Myocyte (in vitro differentiated cells): ENCODE measurements at regions not wholly inside any gene's neighbourhood (a gene's known extent, or its start where the extent isn't known, plus 50 kb on each side); places are given as distances from the start of the nearest gene placed in this dataset.

ENCODE experiments used
- DNase-seq: peaks from one replicate; pipeline ENCODE4 v3.0.0-alpha.2; 2012; ENCODE audit warnings: low read depth

DNA sequence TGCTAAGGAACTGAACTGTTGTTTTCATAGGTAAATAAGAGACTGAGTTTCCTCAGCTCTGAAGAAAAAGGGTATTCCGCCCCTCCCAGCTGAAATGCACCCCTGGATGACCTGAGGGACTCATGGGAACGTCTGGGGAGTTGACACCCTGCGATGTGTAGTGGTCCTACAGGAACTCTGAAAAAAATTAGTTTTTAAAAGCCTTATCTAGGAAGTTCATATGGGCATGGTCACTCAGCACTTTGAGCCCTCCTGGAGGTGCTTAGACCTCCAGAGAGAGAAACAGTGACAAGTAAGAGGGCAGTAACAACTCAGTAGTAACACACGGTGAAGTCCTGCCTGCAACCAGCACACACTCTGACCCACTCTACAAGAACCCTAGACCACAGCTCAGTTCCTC lies 91.2 kb upstream of the CNOT2 start:
- DNase-seq: no peak

DNA sequence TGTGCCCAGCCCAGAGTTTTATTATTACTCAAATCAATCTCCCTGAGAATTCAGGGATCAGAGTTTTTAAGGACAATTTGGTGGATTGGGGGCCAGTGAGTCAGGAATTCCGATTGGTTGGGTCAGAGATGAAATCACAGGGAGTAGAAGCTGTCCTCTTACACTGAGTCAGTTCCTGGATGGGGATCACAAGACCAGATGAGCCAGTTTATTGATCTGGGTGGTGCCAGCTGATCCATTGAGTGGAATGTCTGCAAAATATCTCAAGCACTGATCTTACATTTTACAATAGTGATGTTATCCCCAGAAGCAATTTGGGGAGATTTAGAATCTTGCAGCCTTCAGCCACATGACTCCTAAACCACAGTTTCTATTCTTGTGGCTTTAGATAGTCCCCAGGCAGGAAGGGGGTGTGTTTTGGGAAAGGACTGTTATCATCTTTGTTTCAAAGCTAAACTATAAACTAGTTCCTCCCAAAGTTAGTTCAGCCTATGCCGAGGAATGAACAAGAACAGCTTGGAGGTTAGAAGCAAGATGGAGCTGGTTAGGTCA lies 89.1 kb upstream of the CNOT2 start:
- DNase-seq: no peak

DNA sequence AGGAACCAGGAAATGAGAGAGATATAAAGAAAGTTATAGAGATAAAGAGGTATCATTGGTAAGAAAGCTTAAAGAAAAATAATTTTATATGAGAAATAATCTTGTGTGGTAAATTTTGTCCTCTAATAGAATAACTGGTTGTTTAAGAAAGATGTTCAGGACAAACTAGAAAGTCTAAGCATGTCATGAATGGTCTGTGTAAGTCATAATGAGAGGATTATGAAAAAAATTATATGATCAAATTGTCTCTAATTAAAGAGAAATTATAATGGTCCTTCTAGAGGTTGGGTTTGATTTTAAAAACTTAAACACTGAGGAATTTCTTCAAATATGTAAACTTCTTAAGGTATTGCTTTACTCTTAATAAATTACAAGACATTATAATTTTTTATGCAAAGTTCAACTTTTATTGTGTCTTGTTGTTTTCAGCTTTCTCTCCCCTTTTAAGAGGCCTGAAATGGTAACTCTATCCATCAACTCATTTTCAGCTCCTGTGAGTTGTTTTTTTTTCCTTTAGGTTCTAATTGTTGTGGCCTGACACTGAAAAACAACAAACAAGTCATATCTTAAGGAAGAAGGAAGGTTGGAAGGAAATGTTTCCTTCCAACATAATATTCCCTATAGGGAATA lies 88.2 kb upstream of the CNOT2 start:
- DNase-seq: no peak

DNA sequence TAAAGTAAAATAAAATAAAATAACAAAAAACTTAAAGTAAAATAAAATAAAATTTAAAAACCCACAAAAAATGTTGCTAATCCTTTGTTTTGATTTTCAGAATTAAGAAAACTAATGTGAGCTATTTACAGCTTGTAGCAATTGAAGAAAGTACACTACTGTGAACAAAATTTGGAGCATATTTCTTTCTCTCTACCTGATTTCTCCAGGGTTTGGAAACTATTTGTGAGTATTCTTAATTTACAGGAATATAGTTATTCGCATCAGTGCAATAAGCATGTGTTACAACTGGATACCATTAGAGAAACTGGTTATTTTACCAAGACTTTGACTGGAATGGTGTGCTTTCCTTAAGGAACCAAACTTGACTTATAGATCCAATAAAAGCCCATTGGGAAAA lies 86.1 kb upstream of the CNOT2 start:
- no peak for DNase-seq

DNA sequence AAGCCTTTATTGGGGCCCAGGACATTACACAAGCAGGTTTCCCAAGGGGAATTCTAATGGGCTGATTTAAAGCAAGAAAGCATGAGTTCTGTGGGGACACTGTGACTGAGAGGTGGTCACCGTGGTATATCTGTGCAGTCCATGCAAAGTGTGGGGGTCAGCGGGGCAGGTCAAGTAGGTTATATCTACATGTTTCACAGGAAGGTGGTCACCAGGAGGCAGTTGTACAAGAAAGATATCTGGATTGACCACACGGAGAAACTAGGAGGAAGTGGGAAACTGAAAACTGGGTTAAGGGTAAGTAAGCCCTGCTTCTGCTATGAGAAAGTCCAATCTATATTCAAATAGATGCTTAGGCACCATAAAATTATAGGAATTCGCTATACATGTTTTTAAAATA lies 77.8 kb upstream of the CNOT2 start:
- no peak for DNase-seq

DNA sequence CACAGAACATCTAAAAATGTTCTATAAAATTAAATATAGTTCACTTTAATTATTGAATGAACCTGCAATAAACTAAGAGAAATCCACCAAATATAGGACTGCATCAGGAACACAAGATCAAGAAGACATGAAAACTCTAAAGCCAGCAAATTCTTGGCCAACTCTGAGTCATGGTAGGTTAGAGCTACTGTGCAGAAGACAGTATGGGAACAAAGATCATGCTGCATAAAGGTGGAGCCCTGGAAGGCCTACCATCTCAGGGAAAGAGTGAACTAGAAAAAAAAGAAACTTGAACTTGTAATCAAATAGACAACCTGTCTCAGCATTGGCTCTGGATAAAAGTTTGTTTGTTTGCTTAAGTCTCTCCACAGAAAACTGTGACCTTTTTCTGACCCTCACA lies 66.9 kb upstream of the CNOT2 start:
- DNase-seq: no peak

- DNase-seq: no peak
These were observed 65.6 kb upstream of the CNOT2 start for GRCh38 chr12:70177631-70178030.

GRCh38 chr12:70178038-70178437 lies 65.2 kb upstream of the CNOT2 start:
- DNase-seq: peak; percentile 16

DNA sequence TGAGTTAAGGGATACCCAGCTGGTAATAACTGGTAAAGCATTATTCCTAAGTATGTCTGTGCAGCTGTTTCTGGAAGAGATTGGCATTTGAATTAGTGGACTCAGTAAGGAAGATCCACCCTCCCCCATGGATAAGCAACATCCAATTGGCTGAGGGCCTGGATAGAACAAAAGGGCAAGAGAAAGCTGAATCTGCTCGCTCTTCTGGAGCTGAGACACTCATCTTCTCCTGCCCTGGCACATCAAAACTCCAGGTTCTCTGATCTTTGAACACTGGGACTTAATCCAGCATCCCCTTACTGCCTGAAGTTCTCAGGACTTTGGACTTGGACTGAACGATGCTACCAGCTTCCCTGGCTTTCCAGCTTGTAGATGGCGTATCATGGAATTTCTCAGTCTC lies 63.1 kb upstream of the CNOT2 start:
- peak; percentile 76 for DNase-seq

GRCh38 chr12:70185301-70185700 lies 57.9 kb upstream of the CNOT2 start:
- DNase-seq: no peak

DNA sequence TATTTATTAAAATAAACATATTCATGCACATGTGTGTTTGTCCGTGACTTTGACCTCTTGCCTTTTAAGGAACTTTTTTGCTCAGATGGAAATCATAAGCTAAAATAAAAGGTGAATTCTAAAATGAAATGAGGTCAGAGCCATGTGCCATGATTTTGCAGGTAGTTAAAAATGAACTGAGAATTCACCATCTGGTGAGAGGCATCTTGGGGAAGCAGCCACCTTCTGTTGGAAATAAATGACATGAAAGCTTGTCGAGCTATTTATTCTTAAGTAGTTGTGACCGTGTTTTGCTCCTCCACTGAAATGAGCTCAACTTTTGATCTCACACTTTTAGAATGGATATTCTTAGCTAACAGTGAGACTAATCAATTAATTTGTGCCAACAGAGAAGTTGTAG lies 56.8 kb upstream of the CNOT2 start:
- no peak for DNase-seq

DNA sequence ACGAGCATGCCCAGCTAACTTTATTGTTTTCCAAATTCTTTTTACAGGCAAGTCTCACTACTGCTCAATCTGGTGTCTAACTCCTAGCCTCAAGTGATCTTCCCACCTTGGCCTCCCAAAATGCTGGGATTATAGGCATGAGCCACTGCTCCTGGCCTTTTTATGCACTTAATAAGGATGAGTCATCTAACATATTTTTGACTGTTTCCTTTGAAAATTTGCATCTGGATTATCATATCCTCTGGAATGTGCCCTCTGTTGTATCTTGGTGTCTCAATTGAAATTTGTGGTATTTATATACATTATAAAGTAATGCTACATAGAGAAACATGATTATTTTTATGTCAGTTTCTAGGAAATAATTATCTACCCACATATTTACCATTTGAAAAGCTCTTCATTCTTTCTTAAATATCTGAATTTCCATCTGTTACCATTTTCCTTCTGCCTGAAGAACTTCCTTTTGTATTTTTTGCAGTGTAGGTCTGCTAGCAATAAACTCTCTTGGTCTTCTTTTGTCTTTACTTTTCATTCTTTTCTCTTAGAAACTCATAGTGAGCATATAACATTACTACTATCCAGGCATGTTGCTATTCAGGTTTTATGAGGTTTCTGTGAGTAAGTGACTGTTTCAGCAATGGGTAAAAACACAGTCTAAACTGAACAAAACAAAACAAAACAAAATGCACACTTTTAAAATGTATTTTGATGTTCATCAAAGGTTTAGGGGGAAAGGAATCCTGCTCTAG lies 52.8 kb upstream of the CNOT2 start:
- no peak for DNase-seq
